T-helper 2 cell treated with Interferon-gamma antibody and Interleukin-4, amounts not matched to agents 5 μg/mL and 100 μg/mL, for 36 hours (primary cell): ENCODE measurements at regions not wholly inside any gene's neighbourhood (a gene's known extent, or its start where the extent isn't known, plus 50 kb on each side); places are given as distances from the start of the nearest gene placed in this dataset.

Experiments used
- DNase-seq: peaks from one replicate; pipeline ENCODE4 v3.0.0; 2021; ENCODE audit warnings: low spot score
- H3K27ac Mint-ChIP-seq: one replicate; pipeline ENCODE4 v1.8.0; 2021; ENCODE audit warnings: mild to moderate bottlenecking, mixed read lengths
- H3K27me3 Mint-ChIP-seq: one replicate; pipeline ENCODE4 v1.8.0; 2021; ENCODE audit warnings: low read depth, mixed read lengths
- H3K36me3 Mint-ChIP-seq: one replicate; pipeline ENCODE4 v1.8.0; 2021; ENCODE audit warnings: low read depth, mixed read lengths
- H3K4me1 Mint-ChIP-seq: one replicate; pipeline ENCODE4 v1.8.0; 2021; ENCODE audit warnings: low read depth, mixed read lengths
- H3K4me3 Mint-ChIP-seq: one replicate; pipeline ENCODE4 v1.8.0; 2022; ENCODE audit warnings: mild to moderate bottlenecking, moderate library complexity, mixed read lengths
- H3K9me3 Mint-ChIP-seq: one replicate; pipeline ENCODE4 v1.8.0; 2021; ENCODE audit warnings: mixed read lengths

DNA sequence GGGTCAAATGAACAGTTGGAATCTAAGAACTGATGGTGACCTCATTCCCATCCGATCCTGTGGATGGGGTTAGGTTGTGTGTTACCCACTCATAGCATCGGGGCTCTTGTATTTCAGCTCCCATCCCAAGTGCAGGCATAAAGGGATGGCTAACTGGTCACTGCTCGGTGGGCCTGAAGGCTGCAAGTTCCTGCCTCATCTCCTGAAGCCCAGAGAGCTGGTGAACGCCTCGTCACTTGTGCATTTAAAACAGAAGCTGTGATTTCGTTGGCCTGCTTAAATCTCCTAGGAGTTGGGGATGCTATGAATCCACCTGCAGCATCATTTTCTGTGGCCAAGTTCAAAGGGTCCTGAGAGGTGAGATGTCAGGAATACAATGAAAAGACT, 477.0 kb downstream of the TBC1D22A start:
- H3K36me3 Mint-ChIP-seq: no peaks in the 10 kb centered on the region
- H3K27ac Mint-ChIP-seq: no peak overlapping the region
- H3K9me3 Mint-ChIP-seq: no peaks in the 10 kb centered on the region
- H3K4me3 Mint-ChIP-seq: no peak overlapping the region
- no peaks in the 10 kb centered on the region for H3K4me1 Mint-ChIP-seq
- DNase-seq: no peak
- H3K27me3 Mint-ChIP-seq: no peaks in the 10 kb centered on the region

DNA sequence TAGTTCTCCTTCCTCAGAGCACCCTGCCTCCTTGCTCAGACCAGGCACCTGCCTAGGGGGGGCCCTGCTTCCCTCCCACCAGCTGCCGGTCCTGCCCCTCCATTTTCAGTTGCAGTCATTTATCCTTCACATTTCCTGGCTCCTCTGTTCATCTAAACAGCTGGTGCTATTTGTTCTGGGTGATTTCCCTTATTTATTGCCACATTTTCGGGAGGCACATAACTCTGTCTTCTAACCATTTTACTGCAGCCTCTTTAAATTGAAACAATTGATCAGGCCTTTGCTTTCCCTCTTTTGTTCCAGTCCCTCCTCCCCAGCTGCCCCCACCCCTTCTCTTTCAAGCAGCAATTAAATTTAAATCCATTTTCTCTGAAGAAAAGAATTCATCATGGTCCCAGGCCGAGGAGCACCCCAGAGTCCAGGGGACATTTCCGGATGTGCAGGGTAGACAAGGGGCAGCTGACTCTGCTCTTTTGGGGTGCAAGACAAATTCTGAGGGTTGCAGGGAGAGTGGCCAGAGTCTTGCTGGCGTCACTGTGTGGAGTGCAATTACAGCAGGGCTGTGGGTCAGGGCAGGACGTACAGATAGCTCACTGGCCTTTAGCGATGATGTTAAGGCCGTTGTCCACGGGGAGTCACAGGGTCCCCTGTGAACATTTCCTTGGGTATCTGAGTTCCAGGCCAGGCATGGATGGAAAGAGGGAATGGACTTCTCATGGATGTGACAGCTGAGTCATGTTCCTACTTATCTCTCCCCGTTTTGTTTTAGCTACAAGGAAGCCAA, 476.4 kb downstream of the TBC1D22A start:
- no peak for DNase-seq
- Mint-ChIP-seq H3K27ac (no peak overlapping the region), H3K4me1 (no peaks in the 10 kb centered on the region), H3K27me3 (no peaks in the 10 kb centered on the region), H3K36me3 (no peaks in the 10 kb centered on the region), H3K9me3 (no peaks in the 10 kb centered on the region), H3K4me3 (no peak overlapping the region)

GRCh38 chr22:47237890-47238480, 475.5 kb downstream of the TBC1D22A start:
- no peak for DNase-seq
- Mint-ChIP-seq H3K27me3 (no peaks in the 10 kb centered on the region), H3K36me3 (no peaks in the 10 kb centered on the region), H3K27ac (no peak overlapping the region), H3K9me3 (peaks cover 5% of the 10 kb centered on the region), H3K4me3 (no peak overlapping the region), H3K4me1 (no peaks in the 10 kb centered on the region)

DNA sequence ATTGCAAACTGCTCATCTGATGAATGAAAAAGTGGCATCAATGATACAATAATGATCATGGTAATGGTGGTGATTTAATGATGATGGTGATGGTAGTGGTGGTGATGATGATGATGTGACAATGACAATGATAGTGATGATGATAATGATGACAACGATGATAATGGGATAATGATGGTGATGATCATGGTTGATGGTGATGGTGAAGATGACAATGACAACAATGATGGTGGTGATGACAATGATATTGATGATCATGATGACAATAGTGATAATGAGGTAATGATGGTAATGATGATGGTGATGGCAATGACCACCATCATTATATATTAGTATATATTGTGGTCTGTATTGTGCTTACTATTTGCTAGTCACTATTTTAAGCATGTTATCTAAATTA, 474.3 kb downstream of the TBC1D22A start:
- Mint-ChIP-seq H3K9me3 (peaks cover 5% of the 10 kb centered on the region), H3K27me3 (no peaks in the 10 kb centered on the region), H3K36me3 (no peaks in the 10 kb centered on the region), H3K4me3 (no peak overlapping the region), H3K27ac (no peak overlapping the region), H3K4me1 (no peaks in the 10 kb centered on the region)
- no peak for DNase-seq

- Mint-ChIP-seq H3K4me1 (no peaks in the 10 kb centered on the region), H3K27ac (no peak overlapping the region), H3K27me3 (no peaks in the 10 kb centered on the region), H3K36me3 (no peaks in the 10 kb centered on the region), H3K9me3 (peaks cover 5% of the 10 kb centered on the region), H3K4me3 (no peak overlapping the region)
- no peak for DNase-seq
Measured at GRCh38 chr22:47236161-47236560, 473.7 kb downstream of the TBC1D22A start.

DNA sequence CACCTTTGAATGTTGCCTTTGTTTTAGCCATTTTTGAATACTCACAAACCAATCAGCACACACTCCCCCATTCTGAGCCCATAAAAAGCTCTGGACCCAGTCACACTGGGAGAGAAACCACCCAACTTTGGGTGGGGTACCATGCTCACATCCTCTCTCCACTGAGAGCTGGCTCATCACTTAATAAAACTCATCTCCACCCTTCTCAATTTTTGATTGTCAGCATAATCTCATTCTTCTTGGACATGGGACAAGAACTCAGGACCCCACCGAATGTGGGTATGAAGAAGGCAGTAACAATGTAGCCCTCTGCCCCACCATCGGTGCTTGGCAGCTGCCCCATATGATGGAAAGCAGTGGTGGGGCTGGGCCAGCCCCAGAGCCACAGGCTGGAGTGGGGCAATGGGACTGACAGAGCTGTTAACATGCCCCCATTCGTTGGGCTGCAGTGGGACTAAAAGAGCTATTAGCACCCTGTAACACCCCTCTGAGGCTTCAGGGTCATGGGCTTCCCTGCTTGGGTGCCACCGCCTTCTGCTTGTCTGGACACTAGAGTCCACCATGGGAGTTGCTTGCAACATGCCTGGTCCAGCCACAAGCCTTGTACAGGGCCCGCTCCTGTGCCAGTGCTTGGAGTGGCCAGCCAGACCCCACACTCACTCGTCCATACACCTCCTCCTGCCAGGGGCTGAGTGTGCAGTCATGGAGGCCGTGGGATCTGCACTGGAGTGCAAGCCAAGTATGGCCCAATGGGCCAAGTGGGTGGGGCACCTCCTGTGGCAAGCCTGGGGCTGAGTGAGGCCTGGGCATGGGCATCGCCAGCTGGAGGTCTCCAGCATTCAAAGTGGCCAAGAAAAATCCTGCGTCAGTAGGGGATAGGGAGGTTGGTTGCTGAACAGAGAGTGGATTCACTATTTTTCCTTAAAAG, 471.1 kb downstream of the TBC1D22A start:
- no peak overlapping the region for H3K27ac Mint-ChIP-seq

GRCh38 chr22:47232753-47233152, 470.3 kb downstream of the TBC1D22A start:
- H3K36me3 Mint-ChIP-seq: no peaks in the 10 kb centered on the region
- no peak for DNase-seq
- no peak overlapping the region for H3K4me3 Mint-ChIP-seq
- H3K27ac Mint-ChIP-seq: no peak overlapping the region
- no peaks in the 10 kb centered on the region for H3K27me3 Mint-ChIP-seq
- H3K4me1 Mint-ChIP-seq: no peaks in the 10 kb centered on the region
- peaks cover 5% of the 10 kb centered on the region for H3K9me3 Mint-ChIP-seq

More for the DNA sequence above, 471.1 kb downstream of the TBC1D22A start:
- Mint-ChIP-seq H3K4me1 (no peaks in the 10 kb centered on the region), H3K36me3 (no peaks in the 10 kb centered on the region), H3K27me3 (no peaks in the 10 kb centered on the region), H3K4me3 (no peak overlapping the region), H3K9me3 (peaks cover 5% of the 10 kb centered on the region)
- no peak for DNase-seq

DNA sequence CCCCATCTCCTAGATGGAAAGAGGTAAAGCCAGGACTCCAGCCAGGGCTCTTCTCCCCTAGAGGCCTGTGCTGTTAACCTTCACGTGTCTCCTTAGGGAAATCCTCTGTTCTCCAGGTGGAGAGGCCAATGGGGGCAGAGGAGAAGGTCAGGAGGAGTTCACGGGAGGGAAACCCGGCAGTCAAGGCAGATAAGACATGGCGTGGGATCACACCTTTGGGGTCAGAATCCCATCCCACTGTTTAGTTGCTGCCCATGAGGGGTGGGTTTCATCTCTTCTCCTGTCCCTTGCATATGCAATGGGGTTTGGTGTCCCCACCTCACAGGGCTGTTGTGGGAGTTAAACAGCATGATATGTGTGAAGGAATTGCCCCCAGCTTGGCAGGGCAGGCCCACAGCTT, 469.7 kb downstream of the TBC1D22A start:
- H3K27ac Mint-ChIP-seq: no peak overlapping the region
- DNase-seq: no peak
- H3K27me3 Mint-ChIP-seq: no peaks in the 10 kb centered on the region
- no peaks in the 10 kb centered on the region for H3K36me3 Mint-ChIP-seq
- no peak overlapping the region for H3K4me3 Mint-ChIP-seq
- no peaks in the 10 kb centered on the region for H3K4me1 Mint-ChIP-seq
- H3K9me3 Mint-ChIP-seq: peaks cover 5% of the 10 kb centered on the region

DNA sequence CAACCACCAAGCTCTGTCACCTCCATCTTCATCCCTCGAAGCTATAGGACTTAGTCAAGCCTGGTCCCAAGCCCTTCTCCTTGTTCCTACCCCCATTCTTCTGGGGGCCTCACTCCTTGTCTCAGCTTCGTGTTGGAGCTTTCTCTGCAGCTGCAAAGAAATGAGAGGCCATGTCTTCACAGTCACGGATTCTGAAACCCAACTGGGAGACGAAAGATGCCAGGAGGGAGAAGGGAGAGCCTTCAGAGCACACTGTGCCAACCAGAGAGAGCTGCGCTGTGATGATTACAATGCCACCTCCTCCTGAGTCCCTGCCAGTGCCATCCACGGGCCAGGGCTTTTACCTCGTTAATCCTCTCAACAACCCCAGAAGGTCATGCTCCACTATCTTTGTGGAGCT, 469.3 kb downstream of the TBC1D22A start:
- H3K27ac Mint-ChIP-seq: no peak overlapping the region
- no peak overlapping the region for H3K4me3 Mint-ChIP-seq
- peaks cover 5% of the 10 kb centered on the region for H3K9me3 Mint-ChIP-seq
- no peak for DNase-seq
- no peaks in the 10 kb centered on the region for H3K36me3 Mint-ChIP-seq
- H3K27me3 Mint-ChIP-seq: no peaks in the 10 kb centered on the region
- no peaks in the 10 kb centered on the region for H3K4me1 Mint-ChIP-seq

DNA sequence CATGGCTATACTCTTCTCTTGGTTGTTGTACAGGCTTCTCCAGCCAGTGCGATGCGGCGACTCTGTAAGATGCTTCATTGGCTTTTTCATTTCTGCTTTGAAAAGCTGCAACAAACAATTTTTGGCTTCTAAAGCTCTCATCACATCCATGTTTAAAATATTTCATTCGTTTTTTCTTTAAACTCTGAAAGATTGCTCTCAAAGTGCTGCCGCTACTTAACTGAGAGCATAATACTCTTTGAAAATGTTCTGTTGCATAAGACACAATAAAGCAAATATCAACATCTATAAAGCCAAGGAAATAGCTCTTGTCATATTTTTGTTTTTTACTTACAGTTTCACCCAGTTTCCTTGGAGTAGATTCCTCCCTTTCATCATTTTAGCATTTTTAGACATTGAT, 468.3 kb downstream of the TBC1D22A start:
- H3K36me3 Mint-ChIP-seq: no peaks in the 10 kb centered on the region
- no peak overlapping the region for H3K27ac Mint-ChIP-seq
- no peaks in the 10 kb centered on the region for H3K27me3 Mint-ChIP-seq
- no peak overlapping the region for H3K4me3 Mint-ChIP-seq
- no peaks in the 10 kb centered on the region for H3K4me1 Mint-ChIP-seq
- H3K9me3 Mint-ChIP-seq: peaks cover 5% of the 10 kb centered on the region
- no peak for DNase-seq

- H3K9me3 Mint-ChIP-seq: peaks cover 5% of the 10 kb centered on the region
- no peaks in the 10 kb centered on the region for H3K27me3 Mint-ChIP-seq
- no peaks in the 10 kb centered on the region for H3K36me3 Mint-ChIP-seq
- no peak overlapping the region for H3K4me3 Mint-ChIP-seq
- H3K4me1 Mint-ChIP-seq: no peaks in the 10 kb centered on the region
- DNase-seq: no peak
- H3K27ac Mint-ChIP-seq: no peak overlapping the region
Measured at GRCh38 chr22:47230251-47230650, 467.8 kb downstream of the TBC1D22A start.

GRCh38 chr22:47228767-47229166, 466.3 kb downstream of the TBC1D22A start:
- H3K9me3 Mint-ChIP-seq: peaks cover 5% of the 10 kb centered on the region

DNA sequence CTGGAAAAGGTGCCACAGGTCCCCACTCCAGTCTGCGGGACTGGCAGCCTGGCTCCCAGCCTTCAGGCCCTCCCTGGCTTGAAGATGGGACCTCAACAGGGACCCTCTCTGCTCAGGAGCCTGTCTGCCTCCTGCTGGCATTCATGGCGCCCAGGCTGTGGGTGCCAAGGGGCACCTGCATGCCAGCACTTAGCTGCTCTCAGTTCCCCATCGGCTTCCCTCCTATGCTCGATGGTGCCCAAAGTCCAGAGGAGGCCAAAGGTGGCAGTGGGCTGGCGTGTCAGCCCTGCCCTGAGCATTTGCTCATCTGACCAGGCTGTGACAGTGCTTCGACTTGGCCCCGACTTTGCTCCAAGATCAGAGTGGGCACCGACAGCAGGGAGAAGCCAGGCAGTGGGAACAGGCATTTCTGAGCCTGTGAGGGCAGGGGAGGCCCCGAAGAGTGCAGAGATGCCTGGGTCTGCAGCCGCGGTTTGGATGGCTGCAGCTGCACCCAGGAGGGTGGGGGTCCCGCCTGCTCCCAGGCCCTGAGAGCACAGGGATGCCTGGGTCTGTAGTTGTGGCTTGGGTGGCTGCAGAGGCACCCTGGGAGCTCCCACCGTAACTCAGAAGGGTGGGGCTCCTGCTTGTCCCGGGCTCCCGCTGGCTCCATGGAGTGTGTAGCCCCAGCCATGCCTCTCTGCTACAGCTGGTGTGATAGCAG, 463.6 kb downstream of the TBC1D22A start:
- H3K4me3 Mint-ChIP-seq: no peak overlapping the region
- no peak overlapping the region for H3K27ac Mint-ChIP-seq
- H3K4me1 Mint-ChIP-seq: no peaks in the 10 kb centered on the region
- H3K9me3 Mint-ChIP-seq: no peaks in the 10 kb centered on the region
- no peaks in the 10 kb centered on the region for H3K27me3 Mint-ChIP-seq
- H3K36me3 Mint-ChIP-seq: no peaks in the 10 kb centered on the region
- DNase-seq: no peak

More at GRCh38 chr22:47228767-47229166, 466.3 kb downstream of the TBC1D22A start:
- no peak for DNase-seq
- no peaks in the 10 kb centered on the region for H3K27me3 Mint-ChIP-seq
- H3K4me1 Mint-ChIP-seq: no peaks in the 10 kb centered on the region
- no peak overlapping the region for H3K27ac Mint-ChIP-seq
- H3K36me3 Mint-ChIP-seq: no peaks in the 10 kb centered on the region
- no peak overlapping the region for H3K4me3 Mint-ChIP-seq
